ENCODE measurements at regions not wholly inside any gene's neighbourhood (a gene's known extent, or its start where the extent isn't known, plus 50 kb on each side); places are given as distances from the start of the nearest gene placed in this dataset.

GRCh38 chr2:45132551-45132950 is 123.3 kb upstream of the SIX2 start:
- H3K4me3 Mint-ChIP-seq: no peak overlapping the region
- peaks cover 4% of the 10 kb centered on the region for H3K4me1 Mint-ChIP-seq (ENCODE audit: low read depth)
- H3K27ac Mint-ChIP-seq: no peak overlapping the region
- H3K36me3 Mint-ChIP-seq (ENCODE audit: low read depth): no peaks in the 10 kb centered on the region
- no peaks in the 10 kb centered on the region for H3K9me3 Mint-ChIP-seq
- H3K27me3 Mint-ChIP-seq: peaks cover 7% of the 10 kb centered on the region

DNA sequence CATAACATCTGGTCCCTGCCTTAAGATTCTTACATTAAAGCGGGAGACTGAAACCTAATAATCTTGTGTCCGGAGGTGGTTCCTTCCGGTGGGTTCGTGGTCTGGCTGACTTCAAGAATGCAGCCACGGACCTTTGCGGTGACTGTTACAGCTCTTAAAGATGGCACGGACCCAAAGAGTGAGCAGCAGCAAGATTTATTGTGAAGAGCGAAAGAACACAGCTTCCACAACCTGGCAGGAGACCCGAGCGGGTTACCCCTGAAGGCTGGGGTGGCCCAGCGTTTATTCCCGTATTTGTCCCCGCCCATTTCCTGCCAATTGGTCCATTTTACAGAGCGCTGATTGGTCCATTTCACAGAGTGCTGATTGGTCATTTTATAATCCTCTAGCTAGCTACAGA is 122.3 kb upstream of the SIX2 start:
- peaks cover 4% of the 10 kb centered on the region for H3K4me1 Mint-ChIP-seq (ENCODE audit: low read depth)
- H3K27me3 Mint-ChIP-seq: peaks cover 7% of the 10 kb centered on the region
- H3K9me3 Mint-ChIP-seq: no peaks in the 10 kb centered on the region
- no peak overlapping the region for H3K27ac Mint-ChIP-seq
- no peak overlapping the region for H3K4me3 Mint-ChIP-seq
- no peaks in the 10 kb centered on the region for H3K36me3 Mint-ChIP-seq (ENCODE audit: low read depth)

DNA sequence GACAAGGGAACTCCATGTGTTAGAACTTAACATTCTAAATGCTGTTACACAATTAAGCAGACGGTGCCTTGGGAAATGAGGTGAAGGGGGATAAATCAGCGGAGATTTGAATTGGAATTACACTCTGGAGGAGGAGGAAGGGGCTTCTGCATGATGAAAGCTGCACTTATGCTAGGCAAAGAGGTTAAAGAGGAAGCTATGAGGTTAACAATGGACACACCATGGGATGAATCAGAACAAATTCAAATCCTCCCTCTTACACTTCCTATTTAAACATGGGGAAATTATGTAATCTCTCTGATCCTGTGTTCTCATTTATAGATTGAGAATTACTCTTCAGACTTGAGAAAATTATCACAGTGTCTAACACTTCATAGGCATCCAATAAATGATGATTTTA is 121.5 kb upstream of the SIX2 start:
- H3K36me3 Mint-ChIP-seq (ENCODE audit: low read depth): no peaks in the 10 kb centered on the region
- peaks cover 4% of the 10 kb centered on the region for H3K27me3 Mint-ChIP-seq
- no peak overlapping the region for H3K27ac Mint-ChIP-seq
- no peak overlapping the region for H3K4me3 Mint-ChIP-seq
- H3K4me1 Mint-ChIP-seq (ENCODE audit: low read depth): peaks cover 4% of the 10 kb centered on the region
- H3K9me3 Mint-ChIP-seq: no peaks in the 10 kb centered on the region

GRCh38 chr2:45128580-45128997 is 119.3 kb upstream of the SIX2 start:
- H3K27ac Mint-ChIP-seq: no peak overlapping the region
- H3K4me3 Mint-ChIP-seq: no peak overlapping the region
- no peaks in the 10 kb centered on the region for H3K9me3 Mint-ChIP-seq
- peaks cover 4% of the 10 kb centered on the region for H3K27me3 Mint-ChIP-seq
- H3K36me3 Mint-ChIP-seq (ENCODE audit: low read depth): no peaks in the 10 kb centered on the region
- H3K4me1 Mint-ChIP-seq (ENCODE audit: low read depth): no peaks in the 10 kb centered on the region

DNA sequence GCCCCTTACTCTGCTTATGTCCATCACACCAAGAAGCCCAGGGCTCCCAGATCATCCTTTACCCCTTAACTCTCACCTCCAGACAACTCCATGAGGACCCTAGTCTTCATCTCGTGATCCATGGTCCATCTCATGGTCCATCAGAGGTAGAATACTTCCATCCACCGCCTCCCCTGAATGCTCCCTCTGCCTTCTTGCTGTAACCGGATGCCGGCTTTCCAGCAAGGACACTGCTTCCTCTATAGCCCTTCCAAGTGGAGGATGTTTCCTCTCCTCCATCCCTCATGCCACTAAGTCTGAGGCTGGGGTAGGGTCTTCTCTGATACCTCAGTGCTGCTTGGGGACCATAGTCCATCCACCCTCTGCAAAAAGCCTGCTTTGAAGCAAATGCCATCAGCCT is 118.6 kb upstream of the SIX2 start:
- Mint-ChIP-seq H3K4me1 (ENCODE audit: low read depth) (no peaks in the 10 kb centered on the region), H3K4me3 (no peak overlapping the region), H3K36me3 (ENCODE audit: low read depth) (no peaks in the 10 kb centered on the region), H3K27me3 (no peaks in the 10 kb centered on the region), H3K27ac (no peak overlapping the region), H3K9me3 (no peaks in the 10 kb centered on the region)

DNA sequence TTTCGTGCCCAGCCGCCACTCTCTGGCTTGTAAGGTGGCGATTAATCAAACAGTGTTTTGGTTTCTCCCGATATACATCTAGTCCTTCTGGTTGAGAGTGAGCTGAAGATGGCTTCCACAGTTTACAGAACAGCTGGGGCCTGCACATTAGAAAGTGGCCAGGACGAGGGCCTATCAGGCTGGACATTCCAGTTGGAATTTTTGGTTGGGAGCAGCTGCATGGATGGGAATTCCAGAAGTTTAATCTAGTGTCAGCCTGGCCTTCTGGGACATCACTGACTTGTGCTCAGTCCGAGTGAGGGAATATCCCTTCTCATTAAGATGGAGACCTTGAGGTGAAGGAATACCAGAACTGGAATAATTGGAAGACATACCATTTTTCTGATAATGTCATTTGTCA is 118.1 kb upstream of the SIX2 start:
- H3K4me1 Mint-ChIP-seq (ENCODE audit: low read depth): no peaks in the 10 kb centered on the region
- no peak overlapping the region for H3K27ac Mint-ChIP-seq
- no peaks in the 10 kb centered on the region for H3K27me3 Mint-ChIP-seq
- H3K4me3 Mint-ChIP-seq: no peak overlapping the region
- H3K9me3 Mint-ChIP-seq: no peaks in the 10 kb centered on the region
- no peaks in the 10 kb centered on the region for H3K36me3 Mint-ChIP-seq (ENCODE audit: low read depth)

DNA sequence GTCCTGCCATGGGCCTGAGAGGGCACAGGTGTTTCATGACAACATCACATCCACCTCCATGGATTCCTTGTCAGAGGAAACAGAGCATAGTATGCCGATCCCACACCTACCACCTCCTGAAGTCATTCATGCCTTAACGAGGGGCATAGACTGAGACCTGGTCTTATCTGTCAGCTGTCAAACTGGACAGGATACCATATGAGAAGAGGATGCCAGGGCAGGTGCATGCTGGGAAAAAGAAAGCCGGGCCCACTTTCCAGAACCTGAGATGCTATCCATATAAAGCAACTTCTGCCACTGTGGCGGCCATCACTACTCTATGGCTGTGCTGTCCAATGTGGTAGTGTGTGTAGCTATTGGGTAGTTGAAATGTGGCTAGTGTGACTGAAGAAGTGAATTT is 116.0 kb upstream of the SIX2 start:
- H3K27ac Mint-ChIP-seq: no peak overlapping the region
- H3K4me1 Mint-ChIP-seq (ENCODE audit: low read depth): no peaks in the 10 kb centered on the region
- H3K36me3 Mint-ChIP-seq (ENCODE audit: low read depth): no peaks in the 10 kb centered on the region
- no peaks in the 10 kb centered on the region for H3K27me3 Mint-ChIP-seq
- H3K9me3 Mint-ChIP-seq: no peaks in the 10 kb centered on the region
- no peak overlapping the region for H3K4me3 Mint-ChIP-seq

DNA sequence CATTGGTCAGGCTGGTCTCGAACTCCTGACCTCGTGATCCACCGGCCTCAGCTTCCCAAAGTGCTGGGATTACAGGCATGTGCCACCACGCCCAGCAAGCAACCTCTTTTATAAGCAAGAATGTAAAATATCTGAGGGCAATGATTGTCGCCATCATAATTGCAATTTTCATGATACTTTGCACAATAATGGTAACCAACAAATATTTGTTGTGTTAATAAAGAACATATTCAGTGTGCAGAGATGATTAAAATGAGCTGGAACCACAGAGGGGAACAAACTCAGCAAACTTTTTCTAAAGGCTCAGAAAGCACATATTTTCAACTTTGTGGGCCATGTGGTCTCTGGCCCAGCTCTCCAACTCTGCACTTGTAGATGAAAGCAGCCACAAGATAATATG is 115.2 kb upstream of the SIX2 start:
- no peaks in the 10 kb centered on the region for H3K27me3 Mint-ChIP-seq
- no peaks in the 10 kb centered on the region for H3K9me3 Mint-ChIP-seq
- H3K4me1 Mint-ChIP-seq (ENCODE audit: low read depth): no peaks in the 10 kb centered on the region
- no peak overlapping the region for H3K27ac Mint-ChIP-seq
- no peak overlapping the region for H3K4me3 Mint-ChIP-seq
- H3K36me3 Mint-ChIP-seq (ENCODE audit: low read depth): no peaks in the 10 kb centered on the region

DNA sequence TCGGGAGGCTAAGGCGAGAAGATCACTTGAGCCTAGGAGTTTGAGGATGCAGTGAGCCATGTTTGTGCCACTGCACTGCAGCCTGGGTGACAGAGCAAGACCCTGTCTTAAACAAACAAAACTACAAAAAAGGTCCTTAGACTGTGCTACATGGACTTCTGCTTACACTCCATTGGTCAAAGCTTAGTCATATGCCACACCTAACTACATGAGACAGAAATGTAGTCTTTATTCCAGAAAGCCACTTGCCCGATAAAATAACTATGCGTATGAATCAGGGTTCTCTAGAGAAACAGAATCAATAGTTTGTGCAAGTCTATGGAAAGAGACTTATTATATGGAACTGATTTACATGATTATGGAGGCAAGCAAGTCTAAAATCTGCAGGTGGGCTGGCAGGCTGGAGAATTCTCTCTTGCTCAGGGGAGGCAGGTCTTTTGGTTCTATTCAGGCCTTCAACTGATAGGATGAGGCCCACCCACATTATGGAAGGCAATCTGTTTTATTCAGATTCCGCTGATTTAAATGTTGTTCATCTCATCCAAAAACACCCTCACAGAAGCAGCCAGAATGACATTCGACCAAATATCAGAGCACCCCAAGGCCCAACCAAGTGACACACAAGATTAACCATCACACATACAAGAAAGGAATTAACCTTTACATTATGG is 114.4 kb upstream of the SIX2 start:
- Mint-ChIP-seq H3K4me3 (no peak overlapping the region), H3K4me1 (ENCODE audit: low read depth) (no peaks in the 10 kb centered on the region), H3K27me3 (no peaks in the 10 kb centered on the region), H3K9me3 (no peaks in the 10 kb centered on the region), H3K36me3 (ENCODE audit: low read depth) (no peaks in the 10 kb centered on the region), H3K27ac (no peak overlapping the region)

DNA sequence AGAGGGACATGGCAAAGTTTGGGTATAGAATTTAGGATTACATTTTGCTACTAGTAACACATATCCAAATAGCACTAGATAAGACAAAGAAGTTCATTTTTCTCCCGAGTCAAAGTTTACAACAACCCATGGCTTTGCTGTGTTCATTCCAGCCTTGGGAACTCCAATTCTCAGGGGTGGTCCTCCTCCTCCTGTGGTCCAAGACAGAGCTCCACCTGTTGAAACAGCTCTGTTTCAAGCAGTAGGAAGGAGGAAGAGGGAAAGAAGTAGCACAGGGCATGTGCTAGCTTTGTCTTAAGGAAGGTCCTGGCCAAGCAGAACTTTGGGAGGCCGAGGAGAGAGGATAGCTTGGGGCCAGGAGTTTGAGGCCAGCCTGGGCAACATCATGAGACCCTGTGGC is 113.8 kb upstream of the SIX2 start:
- Mint-ChIP-seq H3K27me3 (no peaks in the 10 kb centered on the region), H3K4me1 (ENCODE audit: low read depth) (no peaks in the 10 kb centered on the region), H3K27ac (no peak overlapping the region), H3K9me3 (no peaks in the 10 kb centered on the region), H3K36me3 (ENCODE audit: low read depth) (no peaks in the 10 kb centered on the region), H3K4me3 (no peak overlapping the region)

DNA sequence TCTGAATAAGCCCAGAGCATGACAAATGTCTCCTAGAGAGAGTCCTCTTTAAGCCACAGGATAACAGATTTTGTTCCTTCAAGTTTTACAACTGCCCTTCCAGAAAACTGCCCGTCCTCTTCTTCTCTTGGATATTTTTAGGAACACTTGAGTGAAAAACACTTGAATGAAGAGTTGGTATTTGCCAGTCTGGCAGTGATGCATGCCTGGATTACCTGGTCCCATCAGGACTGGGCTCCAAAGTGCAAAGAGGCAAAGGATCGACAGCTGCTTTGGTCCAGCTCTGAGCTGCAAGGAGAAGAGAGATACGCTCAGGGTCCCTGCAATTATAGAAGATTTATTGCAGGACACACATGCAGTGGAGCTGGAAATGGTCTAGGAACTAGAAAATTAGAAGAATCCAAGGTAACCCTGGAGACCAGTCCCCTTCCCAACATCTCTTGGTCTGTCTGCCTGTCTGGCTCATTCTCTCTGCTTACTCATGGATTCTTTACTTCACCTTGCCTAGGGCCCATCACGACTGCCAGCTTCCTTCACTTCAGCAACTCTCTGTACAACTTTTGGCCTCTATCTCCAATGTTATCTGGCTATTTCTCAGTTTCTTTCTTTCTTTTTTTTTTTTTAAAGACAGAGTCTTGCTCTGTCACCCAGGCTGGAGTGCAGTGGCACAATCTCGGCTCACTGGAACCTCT is 112.1 kb upstream of the SIX2 start:
- Mint-ChIP-seq H3K4me1 (ENCODE audit: low read depth) (no peaks in the 10 kb centered on the region), H3K27ac (no peak overlapping the region), H3K36me3 (ENCODE audit: low read depth) (no peaks in the 10 kb centered on the region), H3K4me3 (no peak overlapping the region), H3K9me3 (no peaks in the 10 kb centered on the region), H3K27me3 (no peaks in the 10 kb centered on the region)

GRCh38 chr2:45120546-45120945 is 111.3 kb upstream of the SIX2 start:
- H3K27me3 Mint-ChIP-seq: no peaks in the 10 kb centered on the region
- no peaks in the 10 kb centered on the region for H3K4me1 Mint-ChIP-seq (ENCODE audit: low read depth)
- no peaks in the 10 kb centered on the region for H3K36me3 Mint-ChIP-seq (ENCODE audit: low read depth)
- H3K27ac Mint-ChIP-seq: no peak overlapping the region
- no peaks in the 10 kb centered on the region for H3K9me3 Mint-ChIP-seq
- H3K4me3 Mint-ChIP-seq: no peak overlapping the region

DNA sequence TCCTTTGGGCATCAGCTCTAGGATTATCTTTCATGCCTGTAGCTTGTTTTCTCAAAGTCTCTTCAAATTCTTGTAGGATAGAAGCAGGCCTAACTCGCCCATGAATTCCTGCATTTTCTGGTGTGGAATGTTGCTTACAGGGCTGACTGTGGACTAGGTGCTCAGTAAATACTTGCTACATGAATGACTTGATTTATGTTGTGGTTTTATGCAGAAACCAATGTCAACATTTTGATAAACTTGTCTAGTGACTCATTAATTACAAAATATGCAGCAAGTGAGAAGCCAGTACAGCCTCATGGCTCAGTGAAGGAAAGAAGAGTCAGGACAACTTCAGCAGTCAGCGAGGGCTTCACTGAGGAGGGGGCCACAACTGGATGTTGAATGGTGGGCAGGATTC is 110.6 kb upstream of the SIX2 start:
- Mint-ChIP-seq H3K4me1 (ENCODE audit: low read depth) (no peaks in the 10 kb centered on the region), H3K36me3 (ENCODE audit: low read depth) (no peaks in the 10 kb centered on the region), H3K4me3 (no peak overlapping the region), H3K27me3 (no peaks in the 10 kb centered on the region), H3K27ac (no peak overlapping the region), H3K9me3 (no peaks in the 10 kb centered on the region)

- Mint-ChIP-seq H3K27ac (no peak overlapping the region), H3K27me3 (no peaks in the 10 kb centered on the region), H3K36me3 (ENCODE audit: low read depth) (no peaks in the 10 kb centered on the region)
Measured at GRCh38 chr2:45119038-45119437, 109.8 kb upstream of the SIX2 start.

DNA sequence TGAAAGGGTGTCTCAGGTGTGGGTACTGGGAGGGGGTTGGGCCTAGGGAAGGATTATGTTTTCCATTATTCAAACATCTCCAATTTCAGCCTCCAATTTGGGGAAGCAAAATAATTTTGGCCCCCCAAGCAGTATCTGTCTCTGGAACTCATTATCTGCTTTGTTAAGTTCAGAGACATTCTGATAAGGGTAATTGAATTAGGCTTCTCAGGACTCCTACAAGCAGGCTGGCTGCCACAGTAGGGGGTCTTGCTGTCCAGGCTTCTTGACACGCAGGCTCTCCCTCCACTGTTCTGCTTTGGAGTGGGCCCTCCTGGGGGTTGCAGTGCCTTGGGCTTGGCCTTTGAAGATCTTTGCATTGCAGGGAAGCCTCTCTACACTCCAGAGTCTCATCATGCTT is 108.1 kb upstream of the SIX2 start:
- Mint-ChIP-seq H3K4me1 (ENCODE audit: low read depth) (no peaks in the 10 kb centered on the region), H3K27me3 (no peaks in the 10 kb centered on the region), H3K36me3 (ENCODE audit: low read depth) (no peaks in the 10 kb centered on the region), H3K9me3 (no peaks in the 10 kb centered on the region), H3K27ac (no peak overlapping the region), H3K4me3 (no peak overlapping the region)

More at GRCh38 chr2:45119038-45119437, 109.8 kb upstream of the SIX2 start:
- no peaks in the 10 kb centered on the region for H3K9me3 Mint-ChIP-seq
- no peaks in the 10 kb centered on the region for H3K4me1 Mint-ChIP-seq (ENCODE audit: low read depth)
- no peak overlapping the region for H3K4me3 Mint-ChIP-seq

DNA sequence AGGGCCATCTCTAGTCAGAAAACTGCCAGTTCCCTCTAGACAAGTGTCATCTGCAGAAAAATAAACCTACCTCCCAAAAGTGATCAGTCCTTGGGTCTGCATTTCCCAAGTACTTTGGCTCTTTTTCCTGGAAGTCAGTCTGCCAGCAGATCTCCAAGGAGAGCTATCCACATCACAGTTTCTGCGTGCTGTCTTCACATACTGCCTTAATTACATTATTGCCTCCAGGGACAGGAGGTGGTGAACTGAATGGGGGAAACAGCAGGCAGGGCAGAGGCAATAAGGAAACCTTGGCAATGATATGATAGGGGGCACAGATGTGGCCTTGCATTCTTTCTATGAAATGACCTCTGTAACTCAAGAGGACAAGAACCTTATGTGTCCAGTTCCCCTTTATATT is 105.9 kb upstream of the SIX2 start:
- Mint-ChIP-seq H3K4me3 (no peak overlapping the region), H3K27ac (no peak overlapping the region), H3K4me1 (ENCODE audit: low read depth) (no peaks in the 10 kb centered on the region), H3K9me3 (no peaks in the 10 kb centered on the region), H3K36me3 (ENCODE audit: low read depth) (no peaks in the 10 kb centered on the region), H3K27me3 (peaks cover 5% of the 10 kb centered on the region)

All from stimulated activated naive CD8-positive, alpha-beta T cell treated with anti-CD3 and anti-CD28 coated beads, Interleukin-15, Interleukin-2, amounts not matched to agents 100 ng/mL and 50 ng/mL, for 24 hours (primary cell).